ENCODE measurements at regions not wholly inside any gene's neighbourhood (a gene's known extent, or its start where the extent isn't known, plus 50 kb on each side); places are given as distances from the start of the nearest gene placed in this dataset.
"Not testable (repeated sequence)": the region's sequence is repeated elsewhere in the genome, so short reads cannot be mapped to it uniquely, and the experiment has no call there.

- DNase-seq = not testable (repeated sequence)
Observed at GRCh38 chrX:123788193-123788592, 55.3 kb upstream of the THOC2 start.

- no peak for DNase-seq
Observed at GRCh38 chrX:123788744-123789143, 55.9 kb upstream of the THOC2 start.

GRCh38 chrX:123797543-123798447 is 62.1 kb upstream of the XIAP start:
- no peak for DNase-seq

GRCh38 chrX:123798706-123799430 is 61.0 kb upstream of the XIAP start:
- DNase-seq = not testable (repeated sequence)

- peak; percentile 23 for DNase-seq
Observed at GRCh38 chrX:123801901-123802300, 58.0 kb upstream of the XIAP start.

GRCh38 chrX:123803331-123803983 is 56.4 kb upstream of the XIAP start:
- peak; percentile 94 for DNase-seq

GRCh38 chrX:123803984-123804365 is 55.9 kb upstream of the XIAP start:
- DNase-seq = not testable (repeated sequence)

- peak; percentile 87 for DNase-seq
Observed at GRCh38 chrX:123807835-123808416, 51.9 kb upstream of the XIAP start.

GRCh38 chrX:123809854-123810375 is 49.9 kb upstream of the XIAP start:
- DNase-seq = no peak

Data from NCI-H69 (cell line).